WTC11 (cell line): ENCODE measurements at regions not wholly inside any gene's neighbourhood (a gene's known extent, or its start where the extent isn't known, plus 50 kb on each side); places are given as distances from the start of the nearest gene placed in this dataset.

ENCODE experiments used
- ATAC-seq: fragments of 200-7000 bp; cut with Tn5 transposase; 2 replicates; pipeline ENCODE4 v1.10.0; 2021; ENCODE audit warnings: mild to moderate bottlenecking, moderate library complexity
- CTCF ChIA-PET: fragments of 300-600 bp; sonication (Branson Sonifier 250); formaldehyde crosslinking; loops from one replicate; lab custom pipeline; 2021; ENCODE audit warnings: antibody characterized with exemption; lab: Charles Lee
- POLR2A ChIA-PET: fragments of 350-600 bp; sonication (Branson Sonifier 250); formaldehyde crosslinking; loops from one replicate; lab custom pipeline; 2021; ENCODE audit warnings: antibody characterized with exemption; lab: Charles Lee
- DNase-seq: peaks from one replicate; pipeline ENCODE4 v3.0.0; 2021; ENCODE audit warnings: low spot score
- H3K27ac Mint-ChIP-seq: 2 replicates; pipeline ENCODE4 v1.8.0; 2021; ENCODE audit warnings: mixed read lengths
- H3K27me3 Mint-ChIP-seq: 2 replicates; pipeline ENCODE4 v1.8.0; 2021; ENCODE audit warnings: low read depth, mild to moderate bottlenecking, moderate library complexity, mixed read lengths
- H3K36me3 Mint-ChIP-seq: 2 replicates; pipeline ENCODE4 v1.8.0; 2021; ENCODE audit warnings: mixed read lengths
- H3K4me1 Mint-ChIP-seq: 2 replicates; pipeline ENCODE4 v1.8.0; 2022; ENCODE audit warnings: mixed read lengths
- H3K4me3 Mint-ChIP-seq: 2 replicates; pipeline ENCODE4 v1.8.0; 2021; ENCODE audit warnings: mild to moderate bottlenecking, moderate library complexity, mixed read lengths
- H3K9me3 Mint-ChIP-seq: 2 replicates; pipeline ENCODE4 v1.8.0; 2021; ENCODE audit warnings: mixed read lengths
- CBFB ChIP-seq: sonication (generic); formaldehyde crosslinking; IDR thresholded peaks from 2 replicates; pipeline ENCODE4 v1.8.1; 2022; ENCODE audit warnings: mild to moderate bottlenecking, low read depth, missing genetic modification reagents
- CREB1 ChIP-seq: sonication (generic); formaldehyde crosslinking; IDR thresholded peaks from 2 replicates; pipeline ENCODE4 v1.8.0; 2023; ENCODE audit warnings: mild to moderate bottlenecking, missing genetic modification reagents
- FOXK1 ChIP-seq: sonication (generic); formaldehyde crosslinking; IDR thresholded peaks from 2 replicates; pipeline ENCODE4 v1.8.0; 2022; ENCODE audit warnings: mild to moderate bottlenecking, moderate library complexity, missing genetic modification reagents
- HMGA2 ChIP-seq: fragments of 250-450 bp; sonication (Bioruptor Pico); IDR thresholded peaks from 2 replicates; pipeline ENCODE4 v1.4.0; 2021; ENCODE audit warnings: mild to moderate bottlenecking, moderate library complexity
- IRF2 ChIP-seq: sonication (generic); formaldehyde crosslinking; IDR thresholded peaks from 2 replicates; pipeline ENCODE4 v1.8.0; 2022; ENCODE audit warnings: low read depth, missing genetic modification reagents, borderline replicate concordance
- KAT7 ChIP-seq: sonication (generic); formaldehyde crosslinking; IDR thresholded peaks from 2 replicates; pipeline ENCODE4 v1.8.1; 2023; ENCODE audit warnings: missing genetic modification reagents, mild to moderate bottlenecking, borderline replicate concordance
- MYBL2 ChIP-seq: sonication (generic); formaldehyde crosslinking; IDR thresholded peaks from 2 replicates; pipeline ENCODE4 v1.8.1; 2023; ENCODE audit warnings: mild to moderate bottlenecking, moderate library complexity, missing genetic modification reagents
- ZNF317 ChIP-seq: sonication (generic); formaldehyde crosslinking; IDR thresholded peaks from 2 replicates; pipeline ENCODE4 v1.8.1; 2023; ENCODE audit warnings: low read depth, mild to moderate bottlenecking, moderate library complexity, missing genetic modification reagents, borderline replicate concordance
- ZNF396 ChIP-seq: fragments of 250-450 bp; sonication (Bioruptor Pico); IDR thresholded peaks from 2 replicates; pipeline ENCODE4 v1.8.0; 2021; ENCODE audit warnings: mild to moderate bottlenecking, moderate library complexity, borderline replicate concordance
- TF ChIP-seq, protein P1 (sequence below): sonication (generic); formaldehyde crosslinking; IDR thresholded peaks from 2 replicates; pipeline ENCODE4 v1.8.1; 2022; ENCODE audit warnings: low read depth, missing genetic modification reagents, borderline replicate concordance
- TF ChIP-seq, protein P2 (sequence below): sonication (generic); formaldehyde crosslinking; IDR thresholded peaks from 2 replicates; pipeline ENCODE4 v1.8.1; 2023; ENCODE audit warnings: mild to moderate bottlenecking, missing genetic modification reagents, moderate library complexity
- TF ChIP-seq, protein P3 (sequence below): sonication (generic); formaldehyde crosslinking; IDR thresholded peaks from 2 replicates; pipeline ENCODE4 v1.8.1; 2023; ENCODE audit warnings: mild to moderate bottlenecking, missing genetic modification reagents, borderline replicate concordance
- TF ChIP-seq, protein P4 (sequence below): sonication (generic); formaldehyde crosslinking; IDR thresholded peaks from 2 replicates; pipeline ENCODE4 v1.8.0; 2022; ENCODE audit warnings: mild to moderate bottlenecking, missing genetic modification reagents
- TF ChIP-seq, protein P5 (sequence below): sonication (generic); formaldehyde crosslinking; IDR thresholded peaks from 2 replicates; pipeline ENCODE4 v1.8.1; 2022; ENCODE audit warnings: missing genetic modification reagents, borderline replicate concordance
- TF ChIP-seq, protein P6 (sequence below): sonication (generic); formaldehyde crosslinking; conservative IDR thresholded peaks from 2 replicates; pipeline ENCODE4 v1.8.1; 2022; ENCODE audit warnings: mild to moderate bottlenecking, missing genetic modification reagents

DNA sequence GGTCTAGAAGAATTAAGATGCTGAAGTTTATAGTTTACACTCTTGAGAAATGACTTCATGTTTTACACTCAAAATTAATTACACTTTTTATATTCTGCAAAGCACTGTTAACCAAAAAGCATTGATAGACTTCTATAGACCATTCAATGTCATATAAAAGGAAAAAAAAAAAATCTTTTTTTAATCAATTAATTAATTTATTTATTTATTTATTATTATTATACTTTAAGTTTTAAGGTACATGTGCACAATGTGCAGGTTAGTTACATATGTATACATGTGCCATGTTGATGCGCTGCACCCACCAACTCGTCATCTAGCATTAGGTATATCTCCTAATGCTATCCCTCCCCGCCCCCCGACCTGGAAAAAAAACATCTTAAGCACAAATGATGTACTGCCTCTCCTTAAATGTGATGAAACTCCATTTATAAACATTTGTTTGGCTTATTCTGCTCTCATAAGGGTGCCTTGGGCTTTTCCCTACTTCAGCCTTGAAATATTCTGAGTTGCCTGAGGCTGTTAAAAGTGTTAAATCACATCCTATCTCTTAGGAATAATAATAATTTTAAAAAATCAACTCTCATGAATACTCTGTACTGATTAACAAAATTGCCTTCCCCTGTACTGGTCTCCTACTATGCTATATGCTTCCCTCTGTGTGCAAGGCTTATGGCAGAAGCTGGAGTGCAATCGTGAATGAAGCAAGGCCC is 466.9 kb downstream of the SOX2 start:
- ChIA-PET CTCF (no interaction called here), POLR2A (no interaction called here)
- no peaks in the 10 kb centered on the region for H3K27me3 Mint-ChIP-seq
- DNase-seq = no peak
- H3K9me3 Mint-ChIP-seq = no peaks in the 10 kb centered on the region
- no peak overlapping the region for H3K4me3 Mint-ChIP-seq
- no peak for ATAC-seq
- H3K4me1 Mint-ChIP-seq = peaks cover 55% of the 10 kb centered on the region
- H3K27ac Mint-ChIP-seq = no peak overlapping the region
- no peak for TF ChIP-seq KAT7 (CRISPR knock-in tag)
- TF ChIP-seq, protein P1, sequence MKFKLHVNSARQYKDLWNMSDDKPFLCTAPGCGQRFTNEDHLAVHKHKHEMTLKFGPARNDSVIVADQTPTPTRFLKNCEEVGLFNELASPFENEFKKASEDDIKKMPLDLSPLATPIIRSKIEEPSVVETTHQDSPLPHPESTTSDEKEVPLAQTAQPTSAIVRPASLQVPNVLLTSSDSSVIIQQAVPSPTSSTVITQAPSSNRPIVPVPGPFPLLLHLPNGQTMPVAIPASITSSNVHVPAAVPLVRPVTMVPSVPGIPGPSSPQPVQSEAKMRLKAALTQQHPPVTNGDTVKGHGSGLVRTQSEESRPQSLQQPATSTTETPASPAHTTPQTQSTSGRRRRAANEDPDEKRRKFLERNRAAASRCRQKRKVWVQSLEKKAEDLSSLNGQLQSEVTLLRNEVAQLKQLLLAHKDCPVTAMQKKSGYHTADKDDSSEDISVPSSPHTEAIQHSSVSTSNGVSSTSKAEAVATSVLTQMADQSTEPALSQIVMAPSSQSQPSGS (CRISPR knock-in tag) = no peak
- TF ChIP-seq, protein P2, sequence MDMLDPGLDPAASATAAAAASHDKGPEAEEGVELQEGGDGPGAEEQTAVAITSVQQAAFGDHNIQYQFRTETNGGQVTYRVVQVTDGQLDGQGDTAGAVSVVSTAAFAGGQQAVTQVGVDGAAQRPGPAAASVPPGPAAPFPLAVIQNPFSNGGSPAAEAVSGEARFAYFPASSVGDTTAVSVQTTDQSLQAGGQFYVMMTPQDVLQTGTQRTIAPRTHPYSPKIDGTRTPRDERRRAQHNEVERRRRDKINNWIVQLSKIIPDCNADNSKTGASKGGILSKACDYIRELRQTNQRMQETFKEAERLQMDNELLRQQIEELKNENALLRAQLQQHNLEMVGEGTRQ (CRISPR knock-in tag) = no peak
- no peak for TF ChIP-seq IRF2 (CRISPR knock-in tag)
- no peak for TF ChIP-seq ZNF317 (CRISPR knock-in tag)
- TF ChIP-seq FOXK1 (CRISPR knock-in tag) = no peak
- TF ChIP-seq HMGA2 (CRISPR knock-in tag) = peak; percentile 92
- no peaks in the 10 kb centered on the region for H3K36me3 Mint-ChIP-seq

DNA sequence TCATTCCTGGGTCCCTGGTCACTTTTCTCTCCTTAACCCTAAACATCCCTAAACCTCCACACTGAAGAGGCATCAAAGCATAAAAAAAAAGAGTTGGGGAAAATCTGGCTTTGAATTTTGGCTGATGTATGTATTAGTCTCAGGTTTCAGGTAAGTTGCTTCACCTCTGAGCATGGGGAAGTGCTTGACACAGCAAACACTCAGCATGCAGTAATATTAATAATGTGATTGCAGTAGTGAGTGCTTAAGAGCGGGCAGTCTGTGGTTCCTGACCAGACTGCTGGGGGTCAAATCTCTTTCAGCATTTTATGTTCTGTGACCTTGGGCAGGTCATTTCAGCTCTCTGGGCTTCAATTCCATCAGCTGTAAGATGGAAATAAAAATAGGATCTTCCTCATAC is 467.9 kb downstream of the SOX2 start:
- TF ChIP-seq ZNF396 (CRISPR knock-in tag) = no peak
- TF ChIP-seq CBFB (CRISPR knock-in tag) = no peak
- TF ChIP-seq, protein P3, sequence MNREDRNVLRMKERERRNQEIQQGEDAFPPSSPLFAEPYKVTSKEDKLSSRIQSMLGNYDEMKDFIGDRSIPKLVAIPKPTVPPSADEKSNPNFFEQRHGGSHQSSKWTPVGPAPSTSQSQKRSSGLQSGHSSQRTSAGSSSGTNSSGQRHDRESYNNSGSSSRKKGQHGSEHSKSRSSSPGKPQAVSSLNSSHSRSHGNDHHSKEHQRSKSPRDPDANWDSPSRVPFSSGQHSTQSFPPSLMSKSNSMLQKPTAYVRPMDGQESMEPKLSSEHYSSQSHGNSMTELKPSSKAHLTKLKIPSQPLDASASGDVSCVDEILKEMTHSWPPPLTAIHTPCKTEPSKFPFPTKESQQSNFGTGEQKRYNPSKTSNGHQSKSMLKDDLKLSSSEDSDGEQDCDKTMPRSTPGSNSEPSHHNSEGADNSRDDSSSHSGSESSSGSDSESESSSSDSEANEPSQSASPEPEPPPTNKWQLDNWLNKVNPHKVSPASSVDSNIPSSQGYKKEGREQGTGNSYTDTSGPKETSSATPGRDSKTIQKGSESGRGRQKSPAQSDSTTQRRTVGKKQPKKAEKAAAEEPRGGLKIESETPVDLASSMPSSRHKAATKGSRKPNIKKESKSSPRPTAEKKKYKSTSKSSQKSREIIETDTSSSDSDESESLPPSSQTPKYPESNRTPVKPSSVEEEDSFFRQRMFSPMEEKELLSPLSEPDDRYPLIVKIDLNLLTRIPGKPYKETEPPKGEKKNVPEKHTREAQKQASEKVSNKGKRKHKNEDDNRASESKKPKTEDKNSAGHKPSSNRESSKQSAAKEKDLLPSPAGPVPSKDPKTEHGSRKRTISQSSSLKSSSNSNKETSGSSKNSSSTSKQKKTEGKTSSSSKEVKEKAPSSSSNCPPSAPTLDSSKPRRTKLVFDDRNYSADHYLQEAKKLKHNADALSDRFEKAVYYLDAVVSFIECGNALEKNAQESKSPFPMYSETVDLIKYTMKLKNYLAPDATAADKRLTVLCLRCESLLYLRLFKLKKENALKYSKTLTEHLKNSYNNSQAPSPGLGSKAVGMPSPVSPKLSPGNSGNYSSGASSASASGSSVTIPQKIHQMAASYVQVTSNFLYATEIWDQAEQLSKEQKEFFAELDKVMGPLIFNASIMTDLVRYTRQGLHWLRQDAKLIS = no peak
- TF ChIP-seq, protein P4, sequence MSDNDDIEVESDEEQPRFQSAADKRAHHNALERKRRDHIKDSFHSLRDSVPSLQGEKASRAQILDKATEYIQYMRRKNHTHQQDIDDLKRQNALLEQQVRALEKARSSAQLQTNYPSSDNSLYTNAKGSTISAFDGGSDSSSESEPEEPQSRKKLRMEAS = no peak
- TF ChIP-seq, protein P5, sequence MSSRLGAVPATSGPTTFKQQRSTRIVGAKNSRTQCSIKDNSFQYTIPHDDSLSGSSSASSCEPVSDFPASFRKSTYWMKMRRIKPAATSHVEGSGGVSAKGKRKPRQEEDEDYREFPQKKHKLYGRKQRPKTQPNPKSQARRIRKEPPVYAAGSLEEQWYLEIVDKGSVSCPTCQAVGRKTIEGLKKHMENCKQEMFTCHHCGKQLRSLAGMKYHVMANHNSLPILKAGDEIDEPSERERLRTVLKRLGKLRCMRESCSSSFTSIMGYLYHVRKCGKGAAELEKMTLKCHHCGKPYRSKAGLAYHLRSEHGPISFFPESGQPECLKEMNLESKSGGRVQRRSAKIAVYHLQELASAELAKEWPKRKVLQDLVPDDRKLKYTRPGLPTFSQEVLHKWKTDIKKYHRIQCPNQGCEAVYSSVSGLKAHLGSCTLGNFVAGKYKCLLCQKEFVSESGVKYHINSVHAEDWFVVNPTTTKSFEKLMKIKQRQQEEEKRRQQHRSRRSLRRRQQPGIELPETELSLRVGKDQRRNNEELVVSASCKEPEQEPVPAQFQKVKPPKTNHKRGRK = no peak
- no peak for TF ChIP-seq IRF2 (CRISPR knock-in tag)
- TF ChIP-seq CREB1 (CRISPR knock-in tag) = no peak
- TF ChIP-seq ZNF317 (CRISPR knock-in tag) = no peak
- TF ChIP-seq, protein P6, sequence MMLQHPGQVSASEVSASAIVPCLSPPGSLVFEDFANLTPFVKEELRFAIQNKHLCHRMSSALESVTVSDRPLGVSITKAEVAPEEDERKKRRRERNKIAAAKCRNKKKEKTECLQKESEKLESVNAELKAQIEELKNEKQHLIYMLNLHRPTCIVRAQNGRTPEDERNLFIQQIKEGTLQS = no peak
- no peak for TF ChIP-seq MYBL2 (CRISPR knock-in tag)
- no peaks in the 10 kb centered on the region for H3K36me3 Mint-ChIP-seq
- no peak for ATAC-seq
- H3K27ac Mint-ChIP-seq = no peak overlapping the region
- H3K9me3 Mint-ChIP-seq = no peaks in the 10 kb centered on the region
- no peak for DNase-seq
- POLR2A ChIA-PET = no interaction called here
- no peaks in the 10 kb centered on the region for H3K27me3 Mint-ChIP-seq
- H3K4me3 Mint-ChIP-seq = no peak overlapping the region
- H3K4me1 Mint-ChIP-seq = peaks cover 58% of the 10 kb centered on the region
- CTCF ChIA-PET = interaction anchor here (1.1 kb wide), 1 partner anchor 23 kb away, joined by 3 read pairs; no protein-coding TSS in a partner anchor
